ENCODE measurements at regions not wholly inside any gene's neighbourhood (a gene's known extent, or its start where the extent isn't known, plus 50 kb on each side); places are given as distances from the start of the nearest gene placed in this dataset.

DNA sequence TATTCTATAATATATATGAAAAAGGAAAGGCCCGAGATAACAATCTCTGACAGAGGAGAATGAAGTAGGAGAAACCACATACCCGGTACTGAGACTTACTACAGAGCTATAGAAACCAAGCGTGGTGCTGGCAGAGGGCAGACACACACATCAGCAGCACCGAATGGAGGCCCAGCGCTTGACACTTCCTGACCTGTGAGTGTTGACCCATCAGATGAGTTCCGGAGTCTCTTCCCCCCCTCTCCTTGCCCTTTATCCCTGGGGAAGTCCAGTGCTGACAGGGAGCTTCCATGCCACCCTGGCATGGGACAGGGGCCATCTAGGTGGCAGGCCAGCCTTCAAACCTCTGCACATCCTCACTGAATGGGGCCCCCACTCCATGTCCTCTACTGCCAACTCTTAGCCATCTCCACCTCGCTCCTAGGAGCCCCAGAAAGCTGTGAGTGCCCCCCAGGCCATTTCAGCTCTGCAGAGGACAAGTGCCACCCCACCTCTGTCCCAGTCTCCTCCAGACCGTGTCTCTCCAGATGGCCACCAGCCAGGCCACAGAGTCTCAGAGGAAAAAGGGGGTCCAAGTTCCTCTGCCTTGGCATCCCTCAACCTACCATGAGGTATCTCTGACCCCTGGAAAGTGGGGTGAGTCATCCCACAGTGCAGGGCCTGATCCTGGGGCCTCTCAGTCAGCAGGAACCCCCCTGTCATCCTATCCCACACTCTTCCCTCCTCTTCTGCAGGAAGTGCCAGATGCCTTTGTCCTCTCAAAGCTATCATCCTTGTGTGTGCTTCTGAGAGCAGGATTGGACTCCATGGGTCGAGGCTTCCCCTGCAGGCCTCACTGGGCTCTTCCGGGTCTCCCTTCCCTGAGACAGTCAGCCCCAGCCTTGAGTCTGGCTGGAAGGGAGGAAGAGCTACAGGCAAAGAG is 116.5 kb upstream of the ALDH1A3 start:
- POLR2A ChIA-PET, result no interaction called here
- no peaks in the 10 kb centered on the region for H3K36me3 ChIP-seq (replicated peaks in 1 of 2; ENCODE audit: control insufficient read depth in 1 of 2, insufficient read depth in 2 of 2, low read length in 1 of 2)
- TF ChIP-seq EP300 (IDR thresholded peaks at IDR 0.05; ENCODE audit: borderline replicate concordance in 1 of 2, low read depth in 1 of 2, low read length in 1 of 2), result no peak
- TF ChIP-seq TCF12 (IDR thresholded peaks at IDR 0.05), result 0 out of 2 replicates have a peak, but pooled peaks have one; percentile 21
- no peak for TF ChIP-seq TEAD4 (IDR thresholded peaks at IDR 0.05; ENCODE audit: borderline replicate concordance, insufficient read depth)
- 0 out of 2 replicates have a peak, but pooled peaks have one; percentile 5 for TF ChIP-seq FOSL2 (IDR thresholded peaks at IDR 0.05; ENCODE audit: borderline replicate concordance, low read depth)
- H3K27me3 ChIP-seq (ENCODE audit: insufficient read depth), result no peaks in the 10 kb centered on the region
- H2AFZ ChIP-seq (ENCODE audit: low read depth), result no peak overlapping the region
- H3K4me2 ChIP-seq, result no peak overlapping the region; the same call in 1 of the 2 replicates
- no peak overlapping the region for H3K9ac ChIP-seq
- no peaks in the 10 kb centered on the region for H4K20me1 ChIP-seq (ENCODE audit: insufficient read depth)
- H3K27ac ChIP-seq (ENCODE audit: low read depth in 2 of 2, low read length in 1 of 2), result no peak overlapping the region; a peak in 1 of 4 replicates
- WGBS (ENCODE audit: low lambda C conversion rate), result 85% methylated on average over 10 of the region's 10 CpGs
- no peaks in the 10 kb centered on the region for H3K9me2 ChIP-seq
- H3K9me3 ChIP-seq, result no peaks in the 10 kb centered on the region
- H3K79me2 ChIP-seq (ENCODE audit: insufficient read depth), result no peaks in the 10 kb centered on the region
- peaks cover 11 to 79% of the 10 kb centered on the region in 2 experiments; a peak in 3 of 4 replicates for H3K4me1 ChIP-seq (ENCODE audit: control insufficient read depth in 1 of 2, insufficient read depth in 2 of 2, low read depth in 1 of 2, low read length in 1 of 2)
- H3F3A ChIP-seq (replicated peaks; ENCODE audit: insufficient read depth), result no peaks in the 10 kb centered on the region
- CTCF ChIA-PET, result interaction anchor here (0.7 to 3.9 kb wide), 5 partner anchors 9 to 655 kb away, joined by 3 to 22 read pairs (median 7); no protein-coding TSS in a partner anchor
- no peak overlapping the region for H3K4me3 ChIP-seq (ENCODE audit: low read depth in 2 of 2, low read length in 1 of 2)
- peak; percentile 4 for DNase-seq

DNA sequence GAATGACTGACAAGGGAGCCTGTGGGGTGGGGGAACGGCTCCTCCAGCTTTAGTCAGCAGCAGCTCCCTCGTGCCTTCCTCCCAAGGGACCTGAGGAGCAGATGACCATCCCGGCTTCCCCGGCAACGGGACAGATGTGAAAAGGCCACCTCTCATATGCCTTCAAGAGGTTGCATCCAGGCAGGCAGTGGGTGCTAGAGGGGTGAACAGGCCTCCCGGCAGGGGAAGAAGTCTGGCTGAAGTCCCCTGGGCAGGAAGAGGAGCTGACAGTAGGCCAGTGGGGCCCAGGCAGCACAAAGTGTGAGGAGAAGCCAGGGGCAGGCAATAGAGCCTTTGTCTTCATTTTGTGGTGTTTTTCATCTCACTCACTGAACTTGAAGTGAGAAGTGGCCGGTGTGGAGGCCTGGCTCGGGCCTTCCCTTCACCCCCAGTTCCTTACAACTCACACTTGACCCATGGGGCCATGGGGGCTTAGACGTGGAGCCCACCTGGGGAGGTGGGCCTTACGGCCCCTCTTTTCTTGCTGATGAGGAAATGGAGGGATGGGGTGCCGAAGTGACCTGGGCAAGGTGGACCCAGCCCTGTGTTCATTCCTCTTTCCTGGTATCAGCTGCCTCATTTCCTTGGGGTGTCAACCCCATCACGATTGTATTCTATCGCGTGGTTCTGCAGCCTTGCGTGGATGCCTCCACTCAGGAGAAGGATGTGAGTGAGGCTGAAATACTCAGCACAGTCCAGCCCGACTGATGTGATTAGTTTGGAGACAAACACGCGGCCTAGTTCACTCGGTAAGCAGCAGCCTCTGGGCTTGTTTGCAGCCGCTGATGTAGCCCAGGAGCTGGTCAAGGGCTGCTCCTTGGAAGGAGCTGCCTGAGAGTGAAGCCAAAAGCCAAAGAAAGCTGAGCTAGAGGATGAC is 115.5 kb upstream of the ALDH1A3 start:
- ChIA-PET POLR2A (no interaction called here), CTCF (interaction anchor here (0.9 to 3.9 kb wide), 7 partner anchors 17 to 243 kb away, joined by 3 to 22 read pairs (median 7); no protein-coding TSS in a partner anchor)
- H3K79me2 ChIP-seq (ENCODE audit: insufficient read depth), result no peaks in the 10 kb centered on the region
- no peak overlapping the region; the same call in 1 of the 2 replicates for H3K4me2 ChIP-seq
- no peaks in the 10 kb centered on the region for H3K9me3 ChIP-seq
- H2AFZ ChIP-seq (ENCODE audit: low read depth), result no peak overlapping the region
- peak overlapping the region; percentile 44 to 94; a peak in 3 of 4 replicates for H3K27ac ChIP-seq (ENCODE audit: low read depth in 2 of 2, low read length in 1 of 2)
- no peak overlapping the region for H3K9ac ChIP-seq
- H3F3A ChIP-seq (replicated peaks; ENCODE audit: insufficient read depth), result no peaks in the 10 kb centered on the region
- no peak overlapping the region for H3K4me3 ChIP-seq (ENCODE audit: low read depth in 2 of 2, low read length in 1 of 2)
- no peaks in the 10 kb centered on the region for H4K20me1 ChIP-seq (ENCODE audit: insufficient read depth)
- H3K4me1 ChIP-seq (ENCODE audit: control insufficient read depth in 1 of 2, insufficient read depth in 2 of 2, low read depth in 1 of 2, low read length in 1 of 2), result peaks cover 11 to 80% of the 10 kb centered on the region in 2 experiments; a peak in 3 of 4 replicates
- H3K9me2 ChIP-seq, result no peaks in the 10 kb centered on the region
- H3K27me3 ChIP-seq (ENCODE audit: insufficient read depth), result no peaks in the 10 kb centered on the region
- 92% methylated on average over 18 of the region's 20 CpGs for WGBS (ENCODE audit: low lambda C conversion rate)
- H3K36me3 ChIP-seq (replicated peaks in 1 of 2; ENCODE audit: control insufficient read depth in 1 of 2, insufficient read depth in 2 of 2, low read length in 1 of 2), result no peaks in the 10 kb centered on the region
- DNase-seq, result peak; percentile 8
- TF ChIP-seq SIN3A (IDR thresholded peaks at IDR 0.05; ENCODE audit: borderline replicate concordance, low read depth, low read length) (no peak), RCOR1 (IDR thresholded peaks at IDR 0.05; ENCODE audit: low read length) (no peak), FOXM1 (IDR thresholded peaks at IDR 0.05; ENCODE audit: low read depth) (no peak), EZH2phosphoT487 (IDR thresholded peaks at IDR 0.05; ENCODE audit: borderline replicate concordance, low read depth) (no peak), POLR2AphosphoS5 (IDR thresholded peaks at IDR 0.05; ENCODE audit: low read depth, low read length) (no peak), MEF2A (IDR thresholded peaks at IDR 0.05; ENCODE audit: borderline replicate concordance, low read depth) (no peak), ELF1 (IDR thresholded peaks at IDR 0.05) (no peak), GABPA (IDR thresholded peaks at IDR 0.05; ENCODE audit: low read depth) (no peak), NFIC (IDR thresholded peaks at IDR 0.05; ENCODE audit: borderline replicate concordance) (no peak), RXRA (IDR thresholded peaks at IDR 0.05; ENCODE audit: borderline replicate concordance, low read depth) (no peak), FOSL2 (IDR thresholded peaks at IDR 0.05; ENCODE audit: borderline replicate concordance, low read depth) (no peak), NRF1 (IDR thresholded peaks at IDR 0.05; ENCODE audit: low read depth, low read length) (no peak), MXI1 (IDR thresholded peaks at IDR 0.05; ENCODE audit: low read depth, low read length) (no peak), JUND (IDR thresholded peaks at IDR 0.05) (no peak)
- TF ChIP-seq, protein P1, sequence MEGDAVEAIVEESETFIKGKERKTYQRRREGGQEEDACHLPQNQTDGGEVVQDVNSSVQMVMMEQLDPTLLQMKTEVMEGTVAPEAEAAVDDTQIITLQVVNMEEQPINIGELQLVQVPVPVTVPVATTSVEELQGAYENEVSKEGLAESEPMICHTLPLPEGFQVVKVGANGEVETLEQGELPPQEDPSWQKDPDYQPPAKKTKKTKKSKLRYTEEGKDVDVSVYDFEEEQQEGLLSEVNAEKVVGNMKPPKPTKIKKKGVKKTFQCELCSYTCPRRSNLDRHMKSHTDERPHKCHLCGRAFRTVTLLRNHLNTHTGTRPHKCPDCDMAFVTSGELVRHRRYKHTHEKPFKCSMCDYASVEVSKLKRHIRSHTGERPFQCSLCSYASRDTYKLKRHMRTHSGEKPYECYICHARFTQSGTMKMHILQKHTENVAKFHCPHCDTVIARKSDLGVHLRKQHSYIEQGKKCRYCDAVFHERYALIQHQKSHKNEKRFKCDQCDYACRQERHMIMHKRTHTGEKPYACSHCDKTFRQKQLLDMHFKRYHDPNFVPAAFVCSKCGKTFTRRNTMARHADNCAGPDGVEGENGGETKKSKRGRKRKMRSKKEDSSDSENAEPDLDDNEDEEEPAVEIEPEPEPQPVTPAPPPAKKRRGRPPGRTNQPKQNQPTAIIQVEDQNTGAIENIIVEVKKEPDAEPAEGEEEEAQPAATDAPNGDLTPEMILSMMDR (IDR thresholded peaks at IDR 0.05), result no peak
- TF ChIP-seq, protein P2, sequence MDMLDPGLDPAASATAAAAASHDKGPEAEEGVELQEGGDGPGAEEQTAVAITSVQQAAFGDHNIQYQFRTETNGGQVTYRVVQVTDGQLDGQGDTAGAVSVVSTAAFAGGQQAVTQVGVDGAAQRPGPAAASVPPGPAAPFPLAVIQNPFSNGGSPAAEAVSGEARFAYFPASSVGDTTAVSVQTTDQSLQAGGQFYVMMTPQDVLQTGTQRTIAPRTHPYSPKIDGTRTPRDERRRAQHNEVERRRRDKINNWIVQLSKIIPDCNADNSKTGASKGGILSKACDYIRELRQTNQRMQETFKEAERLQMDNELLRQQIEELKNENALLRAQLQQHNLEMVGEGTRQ (IDR thresholded peaks at IDR 0.05; ENCODE audit: borderline replicate concordance, low read depth, low read length), result no peak
- TF ChIP-seq, protein P3, sequence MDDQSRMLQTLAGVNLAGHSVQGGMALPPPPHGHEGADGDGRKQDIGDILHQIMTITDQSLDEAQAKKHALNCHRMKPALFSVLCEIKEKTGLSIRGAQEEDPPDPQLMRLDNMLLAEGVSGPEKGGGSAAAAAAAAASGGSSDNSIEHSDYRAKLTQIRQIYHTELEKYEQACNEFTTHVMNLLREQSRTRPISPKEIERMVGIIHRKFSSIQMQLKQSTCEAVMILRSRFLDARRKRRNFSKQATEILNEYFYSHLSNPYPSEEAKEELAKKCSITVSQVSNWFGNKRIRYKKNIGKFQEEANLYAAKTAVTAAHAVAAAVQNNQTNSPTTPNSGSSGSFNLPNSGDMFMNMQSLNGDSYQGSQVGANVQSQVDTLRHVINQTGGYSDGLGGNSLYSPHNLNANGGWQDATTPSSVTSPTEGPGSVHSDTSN (IDR thresholded peaks at IDR 0.05), result no peak
- TF ChIP-seq, protein P4, sequence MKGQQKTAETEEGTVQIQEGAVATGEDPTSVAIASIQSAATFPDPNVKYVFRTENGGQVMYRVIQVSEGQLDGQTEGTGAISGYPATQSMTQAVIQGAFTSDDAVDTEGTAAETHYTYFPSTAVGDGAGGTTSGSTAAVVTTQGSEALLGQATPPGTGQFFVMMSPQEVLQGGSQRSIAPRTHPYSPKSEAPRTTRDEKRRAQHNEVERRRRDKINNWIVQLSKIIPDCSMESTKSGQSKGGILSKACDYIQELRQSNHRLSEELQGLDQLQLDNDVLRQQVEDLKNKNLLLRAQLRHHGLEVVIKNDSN (IDR thresholded peaks at IDR 0.05; ENCODE audit: borderline replicate concordance, low read depth), result no peak
